ENCODE measurements at regions not wholly inside any gene's neighbourhood (a gene's known extent, or its start where the extent isn't known, plus 50 kb on each side); places are given as distances from the start of the nearest gene placed in this dataset.
A peak's percentile ranks its signal among the peaks of the same experiment; 100 is the strongest.

DNA sequence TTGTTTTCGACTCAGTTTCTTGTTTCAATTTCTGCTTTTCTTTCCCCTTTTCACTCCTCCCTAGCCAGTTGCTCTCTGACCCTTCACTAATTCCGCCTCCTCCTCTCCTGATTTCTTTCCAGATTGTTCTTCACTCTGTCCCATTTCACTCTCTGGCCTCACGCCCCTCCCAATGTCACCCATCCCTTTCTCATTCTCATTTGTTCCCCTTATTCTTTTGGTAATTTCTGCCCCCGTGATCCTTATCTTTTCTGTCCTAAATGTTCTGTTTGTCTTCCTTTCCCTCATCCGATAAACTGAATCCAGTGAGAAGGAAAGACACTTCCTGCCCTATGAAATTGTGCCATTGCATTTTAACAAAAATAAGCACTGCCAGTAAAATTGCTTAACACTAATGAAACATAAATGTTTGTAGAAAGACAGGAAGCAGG, 94.5 kb upstream of the RASGEF1B start:
- Histone ChIP-seq H3K27me3 (ENCODE audit: insufficient read depth, low read length) (no peaks in the 10 kb centered on the region), H2AFZ (ENCODE audit: low read length) (peak overlapping the region; percentile 96), H3K27ac (ENCODE audit: low read depth, low read length, poor library complexity, severe bottlenecking) (peak overlapping the region; percentile 96), H3F3A (ENCODE audit: insufficient read depth, low read length) (peaks cover 20% of the 10 kb centered on the region), H3K9me2 (ENCODE audit: low read depth, low read length) (no peaks in the 10 kb centered on the region), H3K9me3 (ENCODE audit: low read length) (no peaks in the 10 kb centered on the region), H3K36me3 (ENCODE audit: insufficient read depth, low read length) (no peaks in the 10 kb centered on the region), H3K9ac (ENCODE audit: low read length) (peak overlapping the region; percentile 62), H3K4me2 (ENCODE audit: low read length) (peak overlapping the region; percentile 70), H3K4me3 (ENCODE audit: low read depth, low read length, poor library complexity, severe bottlenecking) (peak overlapping the region; percentile 42), H3K79me2 (ENCODE audit: insufficient read depth, low read length) (no peaks in the 10 kb centered on the region), H3K4me1 (ENCODE audit: insufficient read depth, low read length, severe bottlenecking) (peaks cover 71% of the 10 kb centered on the region), H4K20me1 (ENCODE audit: insufficient read depth, low read length) (no peaks in the 10 kb centered on the region)
- TF ChIP-seq, protein P1, sequence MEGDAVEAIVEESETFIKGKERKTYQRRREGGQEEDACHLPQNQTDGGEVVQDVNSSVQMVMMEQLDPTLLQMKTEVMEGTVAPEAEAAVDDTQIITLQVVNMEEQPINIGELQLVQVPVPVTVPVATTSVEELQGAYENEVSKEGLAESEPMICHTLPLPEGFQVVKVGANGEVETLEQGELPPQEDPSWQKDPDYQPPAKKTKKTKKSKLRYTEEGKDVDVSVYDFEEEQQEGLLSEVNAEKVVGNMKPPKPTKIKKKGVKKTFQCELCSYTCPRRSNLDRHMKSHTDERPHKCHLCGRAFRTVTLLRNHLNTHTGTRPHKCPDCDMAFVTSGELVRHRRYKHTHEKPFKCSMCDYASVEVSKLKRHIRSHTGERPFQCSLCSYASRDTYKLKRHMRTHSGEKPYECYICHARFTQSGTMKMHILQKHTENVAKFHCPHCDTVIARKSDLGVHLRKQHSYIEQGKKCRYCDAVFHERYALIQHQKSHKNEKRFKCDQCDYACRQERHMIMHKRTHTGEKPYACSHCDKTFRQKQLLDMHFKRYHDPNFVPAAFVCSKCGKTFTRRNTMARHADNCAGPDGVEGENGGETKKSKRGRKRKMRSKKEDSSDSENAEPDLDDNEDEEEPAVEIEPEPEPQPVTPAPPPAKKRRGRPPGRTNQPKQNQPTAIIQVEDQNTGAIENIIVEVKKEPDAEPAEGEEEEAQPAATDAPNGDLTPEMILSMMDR (IDR thresholded peaks at IDR 0.05; ENCODE audit: low read length), result no peak
- no peak for TF ChIP-seq EZH2 (IDR thresholded peaks at IDR 0.05; ENCODE audit: borderline replicate concordance, low read length)

DNA sequence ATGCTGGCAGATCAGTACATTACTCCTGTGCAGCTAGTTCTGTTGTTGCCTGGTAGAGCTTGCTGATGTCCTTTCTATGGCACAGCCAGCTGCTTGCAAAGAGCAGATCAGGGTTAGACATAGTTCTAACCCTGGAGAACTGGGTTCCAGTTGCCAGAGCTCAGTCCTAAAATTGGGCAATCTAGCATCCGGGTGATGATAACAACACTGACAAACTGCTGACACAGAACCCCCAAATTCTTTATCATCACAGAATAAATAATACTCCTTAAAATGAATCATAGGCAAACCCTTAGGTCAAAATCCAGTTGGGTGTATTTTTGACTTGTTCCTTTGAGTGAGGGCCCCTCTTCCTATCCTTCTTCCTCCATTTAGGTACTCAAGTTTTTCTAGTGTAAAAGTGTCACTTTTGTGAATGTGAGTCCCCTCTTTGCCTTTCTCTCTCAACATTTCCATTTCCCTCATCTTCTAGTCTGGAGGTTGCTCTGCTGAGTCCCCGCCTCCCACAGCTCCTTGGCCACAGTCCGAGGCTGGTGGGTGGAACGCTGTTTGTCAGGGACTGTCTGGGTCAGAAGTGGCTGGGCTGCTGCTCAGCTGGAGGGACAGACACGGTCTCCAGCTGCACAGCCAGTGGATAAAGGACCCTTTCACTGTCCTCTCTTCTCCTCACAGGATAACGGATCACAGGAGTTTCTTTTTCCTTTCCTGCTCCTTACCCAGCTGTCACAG, 93.6 kb upstream of the RASGEF1B start:
- Histone ChIP-seq H3K36me3 (ENCODE audit: insufficient read depth, low read length) (no peaks in the 10 kb centered on the region), H3F3A (ENCODE audit: insufficient read depth, low read length) (peaks cover 20% of the 10 kb centered on the region), H4K20me1 (ENCODE audit: insufficient read depth, low read length) (no peaks in the 10 kb centered on the region), H3K27ac (ENCODE audit: low read depth, low read length, poor library complexity, severe bottlenecking) (peak overlapping the region; percentile 96), H3K79me2 (ENCODE audit: insufficient read depth, low read length) (no peaks in the 10 kb centered on the region), H3K9me3 (ENCODE audit: low read length) (no peaks in the 10 kb centered on the region), H3K27me3 (ENCODE audit: insufficient read depth, low read length) (no peaks in the 10 kb centered on the region), H2AFZ (ENCODE audit: low read length) (peak overlapping the region; percentile 50; the same call in 1 of the 2 replicates), H3K9me2 (ENCODE audit: low read depth, low read length) (no peaks in the 10 kb centered on the region), H3K9ac (ENCODE audit: low read length) (peak overlapping the region; percentile 62), H3K4me1 (ENCODE audit: insufficient read depth, low read length, severe bottlenecking) (peaks cover 79% of the 10 kb centered on the region), H3K4me3 (ENCODE audit: low read depth, low read length, poor library complexity, severe bottlenecking) (peak overlapping the region; percentile 42), H3K4me2 (ENCODE audit: low read length) (peak overlapping the region; percentile 70)
- TF ChIP-seq EZH2 (IDR thresholded peaks at IDR 0.05; ENCODE audit: borderline replicate concordance, low read length), result no peak

DNA sequence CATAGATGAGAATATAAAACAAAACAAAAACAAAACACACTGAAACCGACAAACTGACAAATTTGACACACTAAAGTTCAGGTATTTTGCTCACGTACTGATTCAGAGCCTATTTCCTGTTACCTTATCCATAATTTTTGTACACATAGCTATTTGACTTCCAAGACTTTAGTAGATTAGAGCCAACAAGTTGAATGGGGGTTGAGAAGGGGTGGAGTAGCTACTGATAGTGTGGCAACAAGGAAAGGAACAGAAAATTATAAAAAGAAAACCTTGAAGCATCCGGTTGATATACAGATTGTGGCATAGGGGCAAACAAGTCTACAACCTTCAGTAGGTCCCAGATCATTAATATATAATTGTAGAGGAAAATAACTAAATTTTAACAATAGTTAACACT, 92.3 kb upstream of the RASGEF1B start:
- Histone ChIP-seq H3K27me3 (ENCODE audit: insufficient read depth, low read length) (no peaks in the 10 kb centered on the region), H3K27ac (ENCODE audit: low read depth, low read length, poor library complexity, severe bottlenecking) (peak overlapping the region; percentile 96), H3K9me2 (ENCODE audit: low read depth, low read length) (no peaks in the 10 kb centered on the region), H3K4me3 (ENCODE audit: low read depth, low read length, poor library complexity, severe bottlenecking) (peak overlapping the region; percentile 2), H4K20me1 (ENCODE audit: insufficient read depth, low read length) (no peaks in the 10 kb centered on the region), H3K9me3 (ENCODE audit: low read length) (no peaks in the 10 kb centered on the region), H3F3A (ENCODE audit: insufficient read depth, low read length) (peaks cover 20% of the 10 kb centered on the region), H3K79me2 (ENCODE audit: insufficient read depth, low read length) (no peaks in the 10 kb centered on the region), H3K4me2 (ENCODE audit: low read length) (peak overlapping the region; percentile 49), H3K4me1 (ENCODE audit: insufficient read depth, low read length, severe bottlenecking) (peaks cover 87% of the 10 kb centered on the region), H2AFZ (ENCODE audit: low read length) (peak overlapping the region; percentile 60; the same call in 1 of the 2 replicates), H3K9ac (ENCODE audit: low read length) (peak overlapping the region; percentile 35), H3K36me3 (ENCODE audit: insufficient read depth, low read length) (no peaks in the 10 kb centered on the region)
- TF ChIP-seq EZH2 (IDR thresholded peaks at IDR 0.05; ENCODE audit: borderline replicate concordance, low read length), result no peak
- TF ChIP-seq, protein P1 (IDR thresholded peaks at IDR 0.05; ENCODE audit: low read length), result no peak

All from OCI-LY1 (cell line).